HCT116 (cell line): ENCODE measurements at regions not wholly inside any gene's neighbourhood (a gene's known extent, or its start where the extent isn't known, plus 50 kb on each side); places are given as distances from the start of the nearest gene placed in this dataset.
A peak's percentile ranks its signal among the peaks of the same experiment; 100 is the strongest.

Source experiments
- ATAC-seq: fragments of 200-7000 bp; cut with Tn5 transposase; 2 replicates; pipeline ENCODE4 v1.9.1; 2020; ENCODE audit warnings: mild to moderate bottlenecking, moderate library complexity
- BruUV-seq: library from RNA; stranded (reverse); fragments of 400-500 nt; replicated peaks from 2 replicates; lab custom pipeline; 2021; lab: Mats Ljungman, UMichigan
- CTCF ChIA-PET: fragments of 300-600 bp; sonication (Branson Sonifier 250); formaldehyde crosslinking; loops from one replicate; lab custom pipeline; 2021; ENCODE audit warnings: antibody characterized with exemption; lab: Charles Lee
- POLR2A ChIA-PET: fragments of 300-600, 350-600 bp; sonication (Branson Sonifier 250); formaldehyde crosslinking; loops from one replicate; lab custom pipeline; 2021; ENCODE audit warnings: antibody characterized with exemption; lab: Charles Lee
- RAD21 ChIA-PET, 2 experiments: fragments of 300-600 bp; sonication (Branson Sonifier 250); formaldehyde crosslinking; loops; one replicate each; lab custom pipeline; 2023; ENCODE audit warnings: low total read pairs in 2 of 2; ENCODE audit not compliant: uncharacterized antibody in 2 of 2, unreplicated experiment in 2 of 2, low non-redundant PET in 1 of 2; lab: Charles Lee
- DNase-seq: peaks from one replicate; pipeline ENCODE4 v3.0.0-alpha.2; 2010; ENCODE audit warnings: low read depth, low spot score
- H2AFZ ChIP-seq: fragments of 200-600 bp; shearing (Covaris generic), sonication (generic); 2 replicates; pipeline ENCODE4 v1.6.1; 2017; ENCODE audit warnings: low read depth, mixed run types, mixed read lengths, antibody characterized with exemption, low read length; ENCODE audit not compliant: poor library complexity, severe bottlenecking
- H3K27ac ChIP-seq: 2 replicates; pipeline ENCODE4 v1.5.1; 2012; ENCODE audit warnings: low read depth, low read length
- H3K27me3 ChIP-seq: fragments of 200-600 bp; sonication (generic); 2 replicates; pipeline ENCODE4 v1.6.1; 2016; ENCODE audit warnings: mixed run types, low read length, mixed read lengths; ENCODE audit not compliant: insufficient read depth
- H3K36me3 ChIP-seq, 2 experiments: fragments of 200-500 bp in 1 of 2; fragments of 200-600 bp in 1 of 2; sonication (Bioruptor generic) in 1 of 2; sonication (generic) in 1 of 2; 2 replicates each; pipeline versions ENCODE4 v1.5.1 to v1.6.1; 2014 to 2016; ENCODE audit warnings: low read length in 2 of 2, inconsistent platforms in 1 of 2, mixed read lengths in 1 of 2, mixed run types in 1 of 2; ENCODE audit not compliant: insufficient read depth in 2 of 2, control insufficient read depth in 1 of 2
- H3K4me1 ChIP-seq, 2 experiments: fragments of 200-600 bp in 1 of 2; sonication (generic) in 1 of 2; 2 replicates each; pipeline versions ENCODE4 v1.5.1 to v1.6.1; 2012 to 2017; ENCODE audit warnings: low read length in 2 of 2, inconsistent platforms in 1 of 2, mild to moderate bottlenecking in 1 of 2, mixed read lengths in 1 of 2, mixed run types in 1 of 2, moderate library complexity in 1 of 2; ENCODE audit not compliant: insufficient read depth in 2 of 2, control insufficient read depth in 1 of 2
- H3K4me2 ChIP-seq: fragments of 200-600 bp; sonication (generic); 2 replicates; pipeline ENCODE4 v1.6.1; 2017; ENCODE audit warnings: mixed run types, low read length, mixed read lengths
- H3K4me3 ChIP-seq, 2 experiments: fragments of 200-600 bp in 1 of 2; sonication (generic) in 1 of 2; replicated peaks in 1 of 2; 2 replicates each; pipeline ENCODE4 v1.5.1; 2011 to 2016; ENCODE audit warnings: low read length in 2 of 2, control low read depth in 1 of 2, low read depth in 1 of 2, mild to moderate bottlenecking in 1 of 2, mixed read lengths in 1 of 2, mixed run types in 1 of 2
- H3K79me2 ChIP-seq: fragments of 200-600 bp; sonication (generic); 2 replicates; pipeline ENCODE4 v1.6.1; 2017; ENCODE audit warnings: mild to moderate bottlenecking, mixed run types, low read length, moderate library complexity, mixed read lengths; ENCODE audit not compliant: insufficient read depth
- H3K9ac ChIP-seq: fragments of 200-600 bp; sonication (generic); 2 replicates; pipeline ENCODE4 v1.6.1; 2016; ENCODE audit warnings: low read length, mixed read lengths
- H3K9me2 ChIP-seq: fragments of 200-600 bp; sonication (generic), shearing (Covaris generic); 2 replicates; pipeline ENCODE4 v1.6.1; 2017; ENCODE audit warnings: mixed run types, mild to moderate bottlenecking, moderate library complexity; ENCODE audit not compliant: insufficient read depth
- H3K9me3 ChIP-seq, 2 experiments: fragments of 200-500 bp in 1 of 2; fragments of 200-600 bp in 1 of 2; sonication (Bioruptor generic) in 1 of 2; sonication (generic) in 1 of 2; 2 replicates each; pipeline ENCODE4 v1.6.1; 2014 to 2017; ENCODE audit warnings: low read length in 2 of 2, mixed read lengths in 2 of 2, inconsistent platforms in 1 of 2, low read depth in 1 of 2, mild to moderate bottlenecking in 1 of 2, mixed run types in 1 of 2, moderate library complexity in 1 of 2; ENCODE audit not compliant: control insufficient read depth in 1 of 2, insufficient read depth in 1 of 2
- H4K20me1 ChIP-seq: fragments of 200-600 bp; sonication (generic), shearing (Covaris generic); 2 replicates; pipeline ENCODE4 v1.6.1; 2017; ENCODE audit warnings: mixed run types, mild to moderate bottlenecking, moderate library complexity; ENCODE audit not compliant: insufficient read depth
- EGR1 ChIP-seq: IDR thresholded peaks from 2 replicates; pipeline ENCODE4 v1.6.1; 2012; ENCODE audit warnings: low read depth
- JUND ChIP-seq: IDR thresholded peaks from 2 replicates; pipeline ENCODE4 v1.6.1; 2012
- POLR2A ChIP-seq: IDR thresholded peaks from 2 replicates; pipeline ENCODE4 v1.7.0; 2011; ENCODE audit warnings: borderline replicate concordance; ENCODE audit not compliant: insufficient read depth, insufficient read length; ENCODE audit errors: extremely low read depth
- SIN3A ChIP-seq: IDR thresholded peaks from 2 replicates; pipeline ENCODE4 v1.6.1; 2012; ENCODE audit warnings: low read depth
- SP1 ChIP-seq: IDR thresholded peaks from 2 replicates; pipeline ENCODE4 v1.6.1; 2012; ENCODE audit warnings: low read depth
- TCF7L2 ChIP-seq: IDR thresholded peaks from 2 replicates; pipeline ENCODE4 v1.7.0; 2011; ENCODE audit warnings: borderline replicate concordance, inconsistent platforms; ENCODE audit not compliant: insufficient read depth, insufficient read length; ENCODE audit errors: extremely low read depth
- ZFX ChIP-seq: fragments of 450-650 bp; IDR thresholded peaks from 2 replicates; pipeline ENCODE4 v1.6.1; 2017
- ZNF274 ChIP-seq: fragments of 200-500 bp; sonication (Bioruptor generic); IDR thresholded peaks from 2 replicates; pipeline ENCODE4 v1.6.1; 2014; ENCODE audit warnings: mild to moderate bottlenecking, low read depth, low read length, inconsistent platforms
- intact Hi-C: fragments of 100-400 bp; cut with micrococcal nuclease; formaldehyde crosslinking; loops from 2 replicates; pipeline ENCODE4 v1.10.0; 2022

DNA sequence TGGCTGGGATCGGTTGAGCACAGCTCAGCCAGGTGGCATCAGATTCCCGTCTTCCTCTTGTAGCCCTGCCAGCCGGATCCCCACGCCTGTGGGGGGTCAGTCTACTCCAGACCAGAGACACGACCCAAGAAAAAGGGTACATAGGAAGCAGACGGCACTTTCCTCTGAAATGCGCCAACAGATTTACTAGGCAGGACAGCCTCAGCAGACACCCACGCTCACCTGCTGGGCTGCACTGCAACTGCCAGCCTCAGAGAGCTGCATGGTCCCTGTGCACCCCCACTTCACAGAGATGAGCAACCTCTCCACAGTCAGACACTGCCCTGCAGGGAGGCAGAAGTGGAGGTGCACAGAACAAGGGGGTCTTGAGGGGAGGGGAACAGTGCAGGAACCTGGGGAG, 75.7 kb upstream of the OTOS start:
- intact Hi-C loops: no loop called here
- Histone ChIP-seq H3K9me2 (no peaks in the 10 kb centered on the region), H3K36me3 (no peaks in the 10 kb centered on the region), H3K4me1 (peaks cover 0 to 7% of the 10 kb centered on the region in 2 experiments; a peak in 1 of 4 replicates), H3K4me2 (no peak overlapping the region), H3K79me2 (no peaks in the 10 kb centered on the region), H3K27me3 (peaks cover 4% of the 10 kb centered on the region; the same call in 1 of the 2 replicates), H4K20me1 (no peaks in the 10 kb centered on the region), H3K9ac (no peak overlapping the region), H3K9me3 (no peaks in the 10 kb centered on the region), H3K4me3 (no peak overlapping the region), H3K27ac (no peak overlapping the region), H2AFZ (no peak overlapping the region)
- RAD21 ChIA-PET: no interaction called here
- CTCF ChIA-PET: no interaction called here
- BruUV-seq: no TSS peak
- DNase-seq: no peak
- TF ChIP-seq ZNF274 (no peak), EGR1 (no peak), SIN3A (no peak), POLR2A (no peak), ZFX (no peak), JUND (no peak)
- POLR2A ChIA-PET: no interaction called here
- ATAC-seq: no peak

DNA sequence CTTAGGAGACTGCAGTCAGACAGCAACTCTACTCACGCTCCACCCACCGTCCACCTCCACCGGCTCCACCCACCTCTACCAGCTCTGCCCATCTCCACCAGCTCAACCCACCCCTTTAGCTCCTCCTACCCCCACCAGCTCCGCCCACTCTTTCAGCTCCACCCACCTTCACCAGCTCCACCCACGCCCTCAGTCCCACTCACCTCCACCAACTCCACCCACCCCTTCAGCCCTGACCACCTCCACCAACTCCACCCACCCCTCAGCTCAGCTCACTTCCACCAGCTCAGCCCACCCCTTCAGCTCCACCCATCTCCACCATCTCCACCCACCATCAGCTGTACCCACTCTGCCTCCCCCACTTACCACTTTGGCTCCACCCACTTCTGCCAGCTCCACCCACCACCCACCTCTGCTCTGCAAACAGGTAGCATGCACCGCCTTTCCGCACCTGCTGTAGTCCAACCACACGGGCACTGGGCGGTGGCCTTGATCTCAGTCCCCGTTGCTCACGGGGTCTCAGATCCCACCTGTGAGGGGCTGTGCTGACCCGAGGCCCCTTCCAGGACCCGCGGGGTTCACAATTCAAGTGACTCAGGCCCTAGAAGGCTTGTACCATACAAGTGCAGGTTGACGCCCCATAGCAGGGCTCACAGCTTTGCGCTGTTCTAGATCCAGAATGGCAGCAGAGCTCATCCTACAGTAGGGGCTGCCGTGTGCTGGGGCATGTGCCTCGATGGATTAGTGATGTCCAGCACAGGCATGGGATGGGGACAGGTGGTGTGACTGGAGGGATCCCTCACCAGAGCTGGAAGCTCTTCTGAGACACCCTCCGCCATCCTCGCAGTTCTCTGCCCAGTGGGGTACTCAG, 77.2 kb upstream of the OTOS start:
- Histone ChIP-seq H3K4me2 (no peak overlapping the region), H4K20me1 (no peaks in the 10 kb centered on the region), H3K4me3 (no peak overlapping the region), H3K27me3 (peaks cover 4% of the 10 kb centered on the region; the same call in 1 of the 2 replicates), H3K9me3 (no peaks in the 10 kb centered on the region), H3K9me2 (no peaks in the 10 kb centered on the region), H2AFZ (no peak overlapping the region), H3K9ac (no peak overlapping the region), H3K79me2 (no peaks in the 10 kb centered on the region), H3K27ac (no peak overlapping the region), H3K4me1 (peaks cover 0 to 7% of the 10 kb centered on the region in 2 experiments; a peak in 1 of 4 replicates), H3K36me3 (no peaks in the 10 kb centered on the region)
- TF ChIP-seq SP1 (no peak), TCF7L2 (peak; percentile 49)
- ChIA-PET POLR2A (no interaction called here), CTCF (interaction anchor here (1.2 kb wide), 1 partner anchor 15 kb away, joined by 8 read pairs; no protein-coding TSS in a partner anchor), RAD21 (no interaction called here)
- intact Hi-C loops: no loop called here
- BruUV-seq: no TSS peak
- peak; percentile 91 for ATAC-seq
- peak; percentile 33 for DNase-seq
